Cerebellar nuclear complex (tissue), 1 donor: ENCODE measurements at regions not wholly inside any gene's neighbourhood (a gene's known extent, or its start where the extent isn't known, plus 50 kb on each side); places are given as distances from the start of the nearest gene placed in this dataset.

Experiments
- DNase-seq, 2 experiments: peaks; one replicate each; lab custom pipeline; 2025; lab: John Stamatoyannopoulos, UW

GRCh38 chr16:9186061-9186460 lies 94.6 kb downstream of the HAPSTR1 start:
- no peak for DNase-seq

GRCh38 chr16:9188721-9189120 lies 97.3 kb downstream of the HAPSTR1 start:
- DNase-seq = no peak

- DNase-seq = no peak
These were observed 99.9 kb downstream of the HAPSTR1 start for GRCh38 chr16:9191274-9191850.

GRCh38 chr16:9192746-9193145 lies 101.3 kb downstream of the HAPSTR1 start:
- DNase-seq = no peak

GRCh38 chr16:9195287-9195686 lies 103.8 kb downstream of the HAPSTR1 start:
- DNase-seq = no peak

- DNase-seq = no peak
These were observed 106.7 kb downstream of the HAPSTR1 start for GRCh38 chr16:9197957-9198661.

- no peak for DNase-seq
These were observed 107.9 kb downstream of the HAPSTR1 start for GRCh38 chr16:9199311-9199710.

- no peak for DNase-seq
These were observed 108.3 kb downstream of the HAPSTR1 start for GRCh38 chr16:9199751-9200150.

- DNase-seq = no peak
These were observed 112.5 kb downstream of the HAPSTR1 start for GRCh38 chr16:9203956-9204355.

GRCh38 chr16:9205661-9206060 lies 114.2 kb downstream of the HAPSTR1 start:
- no peak for DNase-seq

- DNase-seq = no peak
These were observed 114.7 kb downstream of the HAPSTR1 start for GRCh38 chr16:9206156-9206555.

- DNase-seq = no peak
These were observed 121.2 kb downstream of the HAPSTR1 start for GRCh38 chr16:9212621-9213020.

GRCh38 chr16:9219813-9220212 lies 128.4 kb downstream of the HAPSTR1 start:
- no peak for DNase-seq

GRCh38 chr16:9225527-9226316 lies 134.3 kb downstream of the HAPSTR1 start:
- DNase-seq = no peak

GRCh38 chr16:9226924-9227323 lies 135.5 kb downstream of the HAPSTR1 start:
- no peak for DNase-seq

GRCh38 chr16:9231039-9231438 lies 139.6 kb downstream of the HAPSTR1 start:
- DNase-seq = no peak

GRCh38 chr16:9232102-9232770 lies 140.8 kb downstream of the HAPSTR1 start:
- no peak for DNase-seq

GRCh38 chr16:9235867-9236266 lies 144.4 kb downstream of the HAPSTR1 start:
- DNase-seq = no peak

- DNase-seq = no peak
These were observed 144.9 kb downstream of the HAPSTR1 start for GRCh38 chr16:9236319-9236718.

- DNase-seq = peak in 1 of 2 experiments; percentile 28
These were observed 146.9 kb downstream of the HAPSTR1 start for GRCh38 chr16:9238346-9238745.

GRCh38 chr16:9241177-9241576 lies 149.7 kb downstream of the HAPSTR1 start:
- no peak for DNase-seq

GRCh38 chr16:9248162-9248561 lies 156.7 kb downstream of the HAPSTR1 start:
- DNase-seq = no peak

GRCh38 chr16:9249534-9249933 lies 158.1 kb downstream of the HAPSTR1 start:
- no peak for DNase-seq
